GM21423 (cell line): ENCODE measurements at regions not wholly inside any gene's neighbourhood (a gene's known extent, or its start where the extent isn't known, plus 50 kb on each side); places are given as distances from the start of the nearest gene placed in this dataset.
"Not testable (repeated sequence)": the region's sequence is repeated elsewhere in the genome, so short reads cannot be mapped to it uniquely, and the experiment has no call there.

Experiments
- ATAC-seq: cut with Tn5 transposase; IDR thresholded peaks from one replicate; pipeline ENCODE4 v1.9.1; 2021; ENCODE audit warnings: mild to moderate bottlenecking, moderate library complexity; ENCODE audit not compliant: unreplicated experiment

- no peak for ATAC-seq
Measured at GRCh38 chr12:89848732-89849131, 140.1 kb upstream of the ATP2B1 start.

GRCh38 chr12:89846473-89847055 lies 137.9 kb upstream of the ATP2B1 start:
- ATAC-seq, result no peak

- no peak for ATAC-seq
Measured at GRCh38 chr12:89845767-89846166, 137.1 kb upstream of the ATP2B1 start.

GRCh38 chr12:89845366-89845765 lies 136.7 kb upstream of the ATP2B1 start:
- no peak for ATAC-seq

- ATAC-seq, result no peak
Measured at GRCh38 chr12:89844539-89844938, 135.9 kb upstream of the ATP2B1 start.

GRCh38 chr12:89840162-89840922 lies 131.7 kb upstream of the ATP2B1 start:
- ATAC-seq, result no peak

GRCh38 chr12:89839444-89839843 lies 130.8 kb upstream of the ATP2B1 start:
- ATAC-seq, result no peak

- ATAC-seq, result no peak
Measured at GRCh38 chr12:89838833-89839232, 130.2 kb upstream of the ATP2B1 start.

GRCh38 chr12:89836026-89836425 lies 127.4 kb upstream of the ATP2B1 start:
- ATAC-seq, result no peak

GRCh38 chr12:89834676-89835075 lies 126.0 kb upstream of the ATP2B1 start:
- ATAC-seq, result no peak

- ATAC-seq, result no peak
Measured at GRCh38 chr12:89833337-89834252, 125.0 kb upstream of the ATP2B1 start.

- no peak for ATAC-seq
Measured at GRCh38 chr12:89832336-89832735, 123.7 kb upstream of the ATP2B1 start.

GRCh38 chr12:89831310-89832095 lies 122.9 kb upstream of the ATP2B1 start:
- no peak for ATAC-seq

GRCh38 chr12:89829434-89829975 lies 120.9 kb upstream of the ATP2B1 start:
- no peak for ATAC-seq

- no peak for ATAC-seq
Measured at GRCh38 chr12:89828575-89828974, 119.9 kb upstream of the ATP2B1 start.

GRCh38 chr12:89827592-89827991 lies 119.0 kb upstream of the ATP2B1 start:
- no peak for ATAC-seq

GRCh38 chr12:89826468-89826867 lies 117.8 kb upstream of the ATP2B1 start:
- ATAC-seq, result no peak

- ATAC-seq, result no peak
Measured at GRCh38 chr12:89825591-89826449, 117.2 kb upstream of the ATP2B1 start.

GRCh38 chr12:89824822-89825221 lies 116.2 kb upstream of the ATP2B1 start:
- ATAC-seq, result no peak

- not testable (repeated sequence) for ATAC-seq
Measured at GRCh38 chr12:89822992-89823391, 114.4 kb upstream of the ATP2B1 start.
